KMS-11 (cell line): ENCODE measurements at regions not wholly inside any gene's neighbourhood (a gene's known extent, or its start where the extent isn't known, plus 50 kb on each side); places are given as distances from the start of the nearest gene placed in this dataset.

Experiments
- H2AFZ ChIP-seq: fragments of 200-600 bp; sonication (generic); 2 replicates; pipeline ENCODE4 v1.6.1; 2016; ENCODE audit warnings: antibody characterized with exemption, mixed run types, low read depth
- H3K27ac ChIP-seq: fragments of 200-600 bp; sonication (generic); 2 replicates; pipeline ENCODE4 v1.6.1; 2016; ENCODE audit warnings: mild to moderate bottlenecking, mixed run types
- H3K27me3 ChIP-seq: fragments of 200-600 bp; sonication (generic); 2 replicates; pipeline ENCODE4 v1.6.1; 2017; ENCODE audit warnings: mild to moderate bottlenecking, low read depth, mixed run types, moderate library complexity; ENCODE audit not compliant: insufficient read depth
- H3K36me3 ChIP-seq: fragments of 200-600 bp; sonication (generic); 2 replicates; pipeline ENCODE4 v1.6.1; 2017; ENCODE audit warnings: mild to moderate bottlenecking, mixed run types; ENCODE audit not compliant: insufficient read depth
- H3K4me1 ChIP-seq: fragments of 200-600 bp; sonication (generic); 2 replicates; pipeline ENCODE4 v1.6.1; 2016; ENCODE audit warnings: mild to moderate bottlenecking, low read depth, mixed run types; ENCODE audit not compliant: poor library complexity, severe bottlenecking
- H3K4me2 ChIP-seq: fragments of 200-600 bp; sonication (generic); 2 replicates; pipeline ENCODE4 v1.7.0; 2016; ENCODE audit warnings: mild to moderate bottlenecking, mixed run types
- H3K4me3 ChIP-seq: fragments of 200-600 bp; sonication (generic); IDR thresholded peaks from 2 replicates; pipeline ENCODE4 v1.6.1; 2017; ENCODE audit warnings: low read depth, low read length, mixed read lengths; ENCODE audit not compliant: insufficient read depth
- H3K79me2 ChIP-seq: fragments of 200-600 bp; sonication (generic); 2 replicates; pipeline ENCODE4 v1.6.1; 2016; ENCODE audit warnings: low read depth, mixed run types; ENCODE audit not compliant: insufficient read depth
- H3K9ac ChIP-seq: fragments of 200-600 bp; sonication (generic); 2 replicates; pipeline ENCODE4 v1.6.1; 2016; ENCODE audit warnings: mild to moderate bottlenecking, mixed run types
- H4K20me1 ChIP-seq: fragments of 200-600 bp; sonication (generic); 2 replicates; pipeline ENCODE4 v1.6.1; 2016; ENCODE audit warnings: mild to moderate bottlenecking, mixed run types; ENCODE audit not compliant: insufficient read depth
- TF ChIP-seq, protein P1 (sequence below): fragments of 200-600 bp; sonication (generic); conservative IDR thresholded peaks from 2 replicates; pipeline ENCODE4 v1.6.1; 2017; ENCODE audit warnings: low read depth, mild to moderate bottlenecking, antibody characterized with exemption, low read length, moderate library complexity, mixed read lengths

DNA sequence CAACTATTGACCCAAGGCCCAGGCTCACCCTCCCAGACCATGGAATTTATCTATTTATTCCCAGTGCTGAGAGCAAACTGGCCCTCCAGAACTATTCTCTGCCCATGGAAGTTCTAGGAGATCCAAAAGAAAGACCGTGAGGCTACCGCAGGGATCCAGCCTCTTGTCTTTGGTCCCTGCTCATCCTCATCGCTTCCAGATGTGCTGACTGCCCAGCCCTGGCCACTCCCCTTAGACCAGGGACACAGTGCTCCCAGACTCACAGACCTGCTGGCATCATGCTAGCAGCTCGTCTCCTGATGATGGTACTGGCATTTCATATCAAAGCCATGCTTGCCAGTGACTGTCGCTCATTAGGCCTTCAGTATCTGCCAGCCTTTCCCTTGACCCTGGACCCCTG, 405.7 kb upstream of the PPP2R3A start:
- no peak overlapping the region for H3K9ac ChIP-seq
- H3K4me3 ChIP-seq = no peak overlapping the region
- H3K4me2 ChIP-seq = no peak overlapping the region
- H3K36me3 ChIP-seq = no peaks in the 10 kb centered on the region
- H3K79me2 ChIP-seq = no peaks in the 10 kb centered on the region
- no peaks in the 10 kb centered on the region for H3K4me1 ChIP-seq
- no peaks in the 10 kb centered on the region for H4K20me1 ChIP-seq
- H3K27me3 ChIP-seq = no peaks in the 10 kb centered on the region
- TF ChIP-seq, protein P1, sequence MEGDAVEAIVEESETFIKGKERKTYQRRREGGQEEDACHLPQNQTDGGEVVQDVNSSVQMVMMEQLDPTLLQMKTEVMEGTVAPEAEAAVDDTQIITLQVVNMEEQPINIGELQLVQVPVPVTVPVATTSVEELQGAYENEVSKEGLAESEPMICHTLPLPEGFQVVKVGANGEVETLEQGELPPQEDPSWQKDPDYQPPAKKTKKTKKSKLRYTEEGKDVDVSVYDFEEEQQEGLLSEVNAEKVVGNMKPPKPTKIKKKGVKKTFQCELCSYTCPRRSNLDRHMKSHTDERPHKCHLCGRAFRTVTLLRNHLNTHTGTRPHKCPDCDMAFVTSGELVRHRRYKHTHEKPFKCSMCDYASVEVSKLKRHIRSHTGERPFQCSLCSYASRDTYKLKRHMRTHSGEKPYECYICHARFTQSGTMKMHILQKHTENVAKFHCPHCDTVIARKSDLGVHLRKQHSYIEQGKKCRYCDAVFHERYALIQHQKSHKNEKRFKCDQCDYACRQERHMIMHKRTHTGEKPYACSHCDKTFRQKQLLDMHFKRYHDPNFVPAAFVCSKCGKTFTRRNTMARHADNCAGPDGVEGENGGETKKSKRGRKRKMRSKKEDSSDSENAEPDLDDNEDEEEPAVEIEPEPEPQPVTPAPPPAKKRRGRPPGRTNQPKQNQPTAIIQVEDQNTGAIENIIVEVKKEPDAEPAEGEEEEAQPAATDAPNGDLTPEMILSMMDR = no peak
- no peak overlapping the region for H3K27ac ChIP-seq
- H2AFZ ChIP-seq = no peak overlapping the region

DNA sequence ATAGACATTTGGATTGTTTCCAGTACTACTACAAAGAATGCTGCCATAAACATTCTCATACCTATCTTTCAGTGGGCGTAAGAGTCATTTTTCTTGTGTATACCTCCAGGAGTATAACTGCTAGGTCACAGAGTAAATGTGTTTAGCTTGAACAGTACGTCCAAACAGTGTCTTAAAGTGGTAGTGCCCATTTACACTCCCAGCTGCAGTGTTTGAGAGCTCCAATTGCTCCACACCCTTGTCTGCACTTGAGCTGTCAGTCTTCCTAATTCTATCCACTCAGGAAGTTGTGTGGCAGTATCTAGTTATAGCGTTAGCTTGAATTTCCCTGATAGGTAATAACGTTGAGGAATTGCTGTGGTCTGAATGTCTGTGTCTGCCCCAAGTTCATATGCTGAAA, 404.7 kb upstream of the PPP2R3A start:
- Histone ChIP-seq H3K27me3 (no peaks in the 10 kb centered on the region), H2AFZ (no peak overlapping the region), H3K79me2 (no peaks in the 10 kb centered on the region), H3K27ac (no peak overlapping the region), H3K4me1 (no peaks in the 10 kb centered on the region), H3K4me3 (no peak overlapping the region), H4K20me1 (no peaks in the 10 kb centered on the region), H3K4me2 (no peak overlapping the region), H3K36me3 (no peaks in the 10 kb centered on the region), H3K9ac (no peak overlapping the region)
- TF ChIP-seq, protein P1 = no peak

DNA sequence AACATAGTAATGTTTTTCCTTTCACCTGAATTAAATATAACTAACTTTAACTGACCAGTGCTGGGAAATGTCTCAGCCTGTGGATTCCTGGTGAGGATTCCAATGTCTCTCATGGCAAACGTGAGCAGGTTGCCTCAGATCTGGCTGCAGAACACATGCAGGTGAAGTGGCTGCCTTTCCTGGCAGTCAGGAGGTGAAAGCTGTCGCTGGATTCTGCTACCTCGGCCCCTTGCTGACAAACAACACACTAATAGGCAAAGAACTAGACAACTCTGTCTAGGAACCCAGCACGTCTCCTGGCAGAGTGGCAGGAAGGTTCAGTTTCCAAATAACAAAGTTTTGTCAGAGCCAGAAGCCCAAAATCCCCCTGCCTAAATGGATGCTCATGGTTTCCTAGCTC, 400.8 kb upstream of the PPP2R3A start:
- H3K4me2 ChIP-seq = no peak overlapping the region
- H3K4me3 ChIP-seq = no peak overlapping the region
- H3K4me1 ChIP-seq = no peaks in the 10 kb centered on the region
- no peaks in the 10 kb centered on the region for H3K27me3 ChIP-seq
- H3K79me2 ChIP-seq = no peaks in the 10 kb centered on the region
- H3K36me3 ChIP-seq = no peaks in the 10 kb centered on the region
- no peak overlapping the region for H3K9ac ChIP-seq
- no peaks in the 10 kb centered on the region for H4K20me1 ChIP-seq
- TF ChIP-seq, protein P1 = no peak
- no peak overlapping the region for H2AFZ ChIP-seq
- H3K27ac ChIP-seq = no peak overlapping the region

DNA sequence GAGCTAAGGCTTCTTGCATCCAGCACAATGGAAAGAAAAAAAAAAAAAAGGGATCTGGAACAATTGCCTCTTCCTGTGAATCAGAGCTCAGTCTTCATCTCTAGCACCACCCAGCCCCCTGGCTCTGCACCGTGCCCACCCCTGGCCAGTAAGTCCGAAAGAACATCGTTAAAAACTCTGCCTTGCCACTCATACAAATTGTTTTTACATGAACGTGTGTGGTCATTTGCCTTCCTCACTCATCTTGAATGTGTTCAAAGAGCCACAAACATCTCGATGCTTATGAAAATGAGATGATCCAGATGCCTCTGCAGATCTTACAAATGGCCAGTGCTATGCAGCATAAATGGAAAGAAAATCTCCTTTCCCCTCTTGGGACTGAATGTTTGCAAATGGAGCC, 400.0 kb upstream of the PPP2R3A start:
- Histone ChIP-seq H3K79me2 (no peaks in the 10 kb centered on the region), H3K36me3 (no peaks in the 10 kb centered on the region), H3K27me3 (no peaks in the 10 kb centered on the region), H3K4me2 (no peak overlapping the region), H2AFZ (no peak overlapping the region), H3K9ac (no peak overlapping the region), H3K4me1 (no peaks in the 10 kb centered on the region), H4K20me1 (no peaks in the 10 kb centered on the region), H3K27ac (no peak overlapping the region), H3K4me3 (no peak overlapping the region)
- TF ChIP-seq, protein P1 = no peak

DNA sequence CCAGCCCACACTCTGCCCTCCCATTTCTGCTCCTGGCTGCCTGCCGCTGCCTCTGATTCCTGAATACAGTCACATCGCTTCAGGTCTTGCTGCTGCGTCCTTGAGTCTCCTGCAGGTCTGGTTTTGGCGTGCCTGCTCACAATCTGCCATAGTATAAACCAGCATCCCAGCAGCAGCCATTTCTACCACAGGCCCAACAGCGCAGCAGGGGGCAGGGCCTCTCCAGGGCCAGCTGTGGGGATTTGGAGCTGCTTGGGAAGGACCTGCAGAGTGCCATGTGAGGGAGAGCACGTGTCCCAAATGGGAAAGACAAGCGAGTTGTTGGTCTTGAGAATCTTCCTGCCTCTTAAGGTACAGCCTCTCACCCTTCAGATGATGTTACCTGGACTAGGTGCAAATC, 398.3 kb upstream of the PPP2R3A start:
- Histone ChIP-seq H3K79me2 (no peaks in the 10 kb centered on the region), H3K4me3 (no peak overlapping the region), H3K9ac (no peak overlapping the region), H3K27ac (no peak overlapping the region), H3K27me3 (no peaks in the 10 kb centered on the region), H3K4me2 (no peak overlapping the region), H2AFZ (no peak overlapping the region), H3K36me3 (no peaks in the 10 kb centered on the region), H4K20me1 (no peaks in the 10 kb centered on the region), H3K4me1 (no peaks in the 10 kb centered on the region)
- TF ChIP-seq, protein P1 = no peak
